ENCODE measurements at regions not wholly inside any gene's neighbourhood (a gene's known extent, or its start where the extent isn't known, plus 50 kb on each side); places are given as distances from the start of the nearest gene placed in this dataset.

- 0 out of 2 replicates have a peak, but pooled peaks have one; percentile 26 for TF ChIP-seq NFAT5 (CRISPR knock-in tag; IDR thresholded peaks at IDR 0.05)
- TF ChIP-seq ZNF274 (CRISPR knock-in tag; IDR thresholded peaks at IDR 0.05): 0 out of 2 replicates have a peak, but pooled peaks have one; percentile 44
- 0 out of 2 replicates have a peak, but pooled peaks have one; percentile 37 for TF ChIP-seq MEIS2 (CRISPR knock-in tag; IDR thresholded peaks at IDR 0.05)
- no peak for TF ChIP-seq ATF3 (CRISPR knock-in tag; IDR thresholded peaks at IDR 0.05)
- 0 out of 2 replicates have a peak, but pooled peaks have one; percentile 73 for TF ChIP-seq ZNF44 (CRISPR knock-in tag; IDR thresholded peaks at IDR 0.05)
- TF ChIP-seq ZGPAT (CRISPR knock-in tag; IDR thresholded peaks at IDR 0.05): 0 out of 2 replicates have a peak, but pooled peaks have one; percentile 23
- TF ChIP-seq ZNF414 (CRISPR knock-in tag; IDR thresholded peaks at IDR 0.05): 0 out of 2 replicates have a peak, but pooled peaks have one; percentile 29
- peak; percentile 60 for TF ChIP-seq TBL1XR1 (IDR thresholded peaks at IDR 0.05; ENCODE audit: borderline replicate concordance, low read length, partially characterized antibody)
- peak; percentile 80; the same call in 1 of the 2 replicates for TF ChIP-seq ZNF232 (CRISPR knock-in tag; IDR thresholded peaks at IDR 0.05; ENCODE audit: borderline replicate concordance)
- no peak for TF ChIP-seq DDIT3 (CRISPR knock-in tag; IDR thresholded peaks at IDR 0.05)
- peak; percentile 57; the same call in 1 of the 2 replicates for TF ChIP-seq SMAD3 (CRISPR knock-in tag; IDR thresholded peaks at IDR 0.05)
- no peak for TF ChIP-seq ZNF329 (CRISPR knock-in tag; IDR thresholded peaks at IDR 0.05; ENCODE audit: low read depth)
- no peak for TF ChIP-seq KAT2B (IDR thresholded peaks at IDR 0.05; ENCODE audit: borderline replicate concordance, low read depth, low read length)
- 0 out of 2 replicates have a peak, but pooled peaks have one; percentile 35 for TF ChIP-seq ZNF749 (CRISPR knock-in tag; IDR thresholded peaks at IDR 0.05; ENCODE audit: borderline replicate concordance)
- peak; percentile 58 for TF ChIP-seq ZNF687 (CRISPR knock-in tag; IDR thresholded peaks at IDR 0.05)
These were observed 125.2 kb upstream of the RALGAPA2 start (continued) for GRCh38 chr20:20837574-20838021.
